Tibial nerve (tissue), 4 donors: ENCODE measurements at regions not wholly inside any gene's neighbourhood (a gene's known extent, or its start where the extent isn't known, plus 50 kb on each side); places are given as distances from the start of the nearest gene placed in this dataset.

ENCODE experiments used
- CTCF ChIP-seq, 5 experiments: fragments of 200-600 bp in 3 of 5; fragments of 450-650 bp in 2 of 5; sonication (generic) in 3 of 5; IDR thresholded peaks; one replicate each; pipeline ENCODE4 v1.5.1; 2016 to 2019; ENCODE audit warnings: antibody characterized with exemption in 5 of 5, mild to moderate bottlenecking in 3 of 5, moderate library complexity in 2 of 5
- EP300 ChIP-seq, 2 donors: sonication (generic); formaldehyde crosslinking; IDR thresholded peaks; one replicate each; pipeline ENCODE4 v1.6.1; 2017; ENCODE audit warnings: antibody characterized with exemption in 2 of 2, mild to moderate bottlenecking in 1 of 2
- POLR2A ChIP-seq, 2 donors: fragments of 450-650 bp; IDR thresholded peaks; one replicate each; pipeline ENCODE4 v1.6.1; 2017; ENCODE audit warnings: antibody characterized with exemption in 2 of 2, mild to moderate bottlenecking in 2 of 2, moderate library complexity in 2 of 2

DNA sequence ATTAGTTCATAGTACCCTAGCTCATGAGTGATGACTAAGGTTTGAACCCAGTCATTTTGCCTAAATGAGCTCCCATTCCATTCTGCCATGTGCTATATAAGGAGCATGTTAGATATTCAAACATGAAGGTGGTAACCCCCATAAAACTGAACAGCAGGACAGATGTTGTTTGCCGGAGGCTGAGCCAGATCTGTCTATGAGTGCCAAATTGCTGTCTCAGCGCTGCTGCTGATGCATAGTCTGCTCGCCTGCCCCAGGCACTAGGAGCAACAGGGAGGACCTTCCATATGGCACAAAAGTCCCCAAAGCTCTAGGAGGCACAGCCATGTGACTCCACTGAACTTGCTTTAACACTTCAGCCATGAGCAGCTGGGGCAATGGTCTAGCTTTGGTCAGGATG is 466.0 kb upstream of the GHITM start:
- TF ChIP-seq CTCF (IDR thresholded peaks at IDR 0.05), result no peak
- no peak for TF ChIP-seq POLR2A (IDR thresholded peaks at IDR 0.05)
- no peak for TF ChIP-seq EP300 (IDR thresholded peaks at IDR 0.05)
